Neural cell (in vitro differentiated cells): ENCODE measurements at regions not wholly inside any gene's neighbourhood (a gene's known extent, or its start where the extent isn't known, plus 50 kb on each side); places are given as distances from the start of the nearest gene placed in this dataset.

Source experiments
- CTCF ChIP-seq: fragments of 450-650 bp; IDR thresholded peaks from 2 replicates; pipeline ENCODE4 v1.5.1; 2014; ENCODE audit warnings: antibody characterized with exemption, mild to moderate bottlenecking, moderate library complexity; ENCODE audit not compliant: poor library complexity, severe bottlenecking
- EZH2 ChIP-seq: fragments of 200-600, 300-800 bp; shearing (Covaris generic), sonication (generic); IDR thresholded peaks from 2 replicates; pipeline ENCODE4 v1.6.1; 2014; ENCODE audit warnings: antibody characterized with exemption, low read length, borderline replicate concordance, mild to moderate bottlenecking; ENCODE audit not compliant: insufficient read depth, poor library complexity, severe bottlenecking
- POLR2AphosphoS5 ChIP-seq: IDR thresholded peaks from 2 replicates; pipeline ENCODE4 v1.6.1; 2012
- REST ChIP-seq: IDR thresholded peaks from 2 replicates; pipeline ENCODE4 v1.6.1; 2012; ENCODE audit warnings: borderline replicate concordance

GRCh38 chr5:68455216-68455615, 239.7 kb downstream of the PIK3R1 start:
- TF ChIP-seq POLR2AphosphoS5 (no peak), CTCF (no peak), EZH2 (no peak), REST (no peak)
